G401 (cell line): ENCODE measurements at regions not wholly inside any gene's neighbourhood (a gene's known extent, or its start where the extent isn't known, plus 50 kb on each side); places are given as distances from the start of the nearest gene placed in this dataset.

ENCODE experiments used
- DNase-seq: peaks from one replicate; pipeline ENCODE4 v3.0.0-alpha.2; 2015; ENCODE audit warnings: low spot score
- in situ Hi-C: cut with HindIII; loops from 2 replicates; pipeline ENCODE4 v1.10.0; 2016; ENCODE audit warnings: low sequenced_read_pairs, mixed read lengths

DNA sequence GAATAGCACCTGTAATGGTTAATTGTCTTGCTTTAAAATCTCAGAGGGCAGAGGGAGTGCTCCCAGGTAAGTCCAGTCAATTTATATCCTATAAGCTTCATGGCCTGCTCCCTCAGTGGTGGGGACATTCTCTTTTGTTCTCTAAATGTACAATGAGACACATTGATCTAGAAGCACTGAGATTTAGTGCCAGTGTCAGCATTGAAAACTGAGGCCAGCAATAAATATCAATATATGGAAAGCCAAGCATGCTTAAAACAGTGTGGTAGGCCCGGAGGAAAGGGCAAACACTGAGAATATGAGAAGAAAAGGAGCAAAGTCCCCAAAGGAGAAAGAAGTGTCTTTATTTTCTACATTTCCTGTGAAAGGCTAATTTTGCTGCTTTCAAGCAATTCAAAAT is 68.4 kb upstream of the CCN2 start:
- in situ Hi-C loops = no loop called here
- DNase-seq = no peak

DNA sequence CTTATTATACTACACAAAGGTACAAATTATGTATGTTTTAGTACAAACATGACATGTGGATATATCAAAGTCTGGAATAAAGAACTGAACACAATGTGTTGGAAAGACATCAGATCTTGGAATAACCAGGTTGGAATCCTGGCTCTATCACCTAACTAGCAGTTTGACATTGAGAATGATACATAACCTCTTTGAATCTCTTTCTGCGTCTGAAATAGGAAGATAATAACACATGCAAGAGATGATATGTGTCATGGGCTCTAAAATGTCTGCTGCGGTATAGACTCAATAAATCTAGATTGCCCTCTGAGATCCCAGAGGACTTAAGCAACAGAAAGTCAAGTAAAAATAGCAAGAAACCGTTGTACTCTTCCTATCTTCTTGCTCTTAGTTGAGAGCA is 66.8 kb upstream of the CCN2 start:
- no peak for DNase-seq
- in situ Hi-C loops = no loop called here

DNA sequence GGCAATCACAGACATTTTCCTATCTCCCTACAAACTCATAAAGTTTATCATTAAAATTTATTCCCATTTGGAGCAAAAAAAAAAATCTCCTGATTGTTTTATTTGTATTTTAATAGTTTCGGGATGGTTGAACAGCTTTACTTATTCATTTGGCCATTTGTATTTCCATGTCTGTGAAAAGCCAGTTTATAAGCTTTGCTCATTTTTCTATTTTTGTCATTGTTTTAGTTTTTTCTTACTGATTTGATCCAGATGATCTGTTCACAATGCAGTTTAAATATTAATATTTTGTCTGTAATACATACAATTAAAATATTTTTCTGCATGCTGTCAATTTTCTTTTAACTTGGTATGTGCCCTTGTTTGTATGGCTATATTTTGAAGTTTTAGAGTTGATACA is 65.2 kb upstream of the CCN2 start:
- DNase-seq = no peak
- in situ Hi-C loops = no loop called here

DNA sequence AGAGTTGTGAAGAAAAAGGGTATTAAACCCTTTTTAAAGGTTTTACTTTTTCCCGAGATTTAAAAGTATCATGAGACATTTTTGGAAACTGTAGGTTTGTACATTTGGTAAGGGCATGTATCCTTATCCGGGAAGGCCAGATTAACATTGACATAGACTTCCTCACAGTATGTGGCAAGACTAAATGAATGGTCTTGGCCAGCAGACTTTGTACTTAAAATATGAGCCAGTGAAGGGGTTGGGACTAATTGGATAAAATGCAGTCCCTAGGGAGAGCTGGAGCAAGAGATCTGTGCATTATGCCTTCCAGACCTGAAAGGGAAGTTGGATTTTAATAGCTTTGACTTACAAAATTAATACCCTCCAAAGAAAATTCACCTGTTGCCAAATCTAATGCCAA is 60.4 kb upstream of the CCN2 start:
- in situ Hi-C loops = no loop called here
- no peak for DNase-seq

DNA sequence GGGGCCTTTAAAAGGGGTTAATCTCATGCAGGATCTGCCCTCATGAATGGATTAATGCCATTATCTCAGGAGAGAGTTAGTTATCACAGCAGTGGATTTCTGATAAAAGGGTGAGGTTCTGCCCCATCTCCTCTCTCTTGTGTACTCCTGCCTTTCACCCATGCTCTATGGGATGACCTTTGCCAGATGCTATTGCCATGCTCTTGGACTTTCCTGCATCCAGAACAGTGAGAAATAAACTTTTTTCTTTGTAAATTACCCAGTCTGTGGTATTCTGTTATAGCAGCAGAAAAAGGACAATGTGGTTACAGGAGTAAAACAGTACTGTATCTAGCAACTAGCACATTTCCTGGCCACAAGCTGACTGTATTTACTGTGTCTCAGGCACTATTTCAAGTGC is 58.0 kb upstream of the CCN2 start:
- no peak for DNase-seq
- in situ Hi-C loops = no loop called here

DNA sequence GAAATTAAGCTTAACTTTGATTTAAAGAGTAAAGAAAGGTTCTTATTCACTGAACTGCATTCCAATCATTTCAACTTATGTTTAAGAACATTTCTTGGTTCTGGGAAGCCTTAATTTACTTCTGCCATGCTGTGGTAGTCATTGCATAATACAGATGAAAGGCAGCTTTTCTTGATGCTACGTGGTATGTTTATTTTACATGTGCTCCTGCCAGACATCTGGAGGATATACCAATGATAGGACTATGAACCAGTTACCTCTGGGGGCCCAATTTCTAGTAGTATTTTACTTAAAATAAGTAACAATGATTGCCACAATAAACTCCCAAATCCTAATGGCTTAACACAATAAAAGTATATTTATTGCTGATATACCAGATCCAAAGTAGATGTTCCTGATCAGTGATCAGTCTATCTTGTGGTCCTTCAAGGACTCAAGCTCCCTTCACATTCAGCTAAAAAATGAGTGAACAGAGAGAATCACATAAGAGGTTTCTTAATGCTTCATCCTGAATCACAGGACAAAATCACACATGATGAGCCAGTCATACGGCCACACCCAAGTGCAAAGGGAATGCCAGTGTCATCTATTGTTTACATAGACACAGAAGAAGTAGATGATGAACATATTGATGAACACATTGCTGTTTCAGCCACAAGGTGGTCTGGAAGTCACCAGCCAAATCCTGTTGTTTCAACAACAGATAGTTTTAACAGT is 56.5 kb upstream of the CCN2 start:
- no peak for DNase-seq
- in situ Hi-C loops = no loop called here

DNA sequence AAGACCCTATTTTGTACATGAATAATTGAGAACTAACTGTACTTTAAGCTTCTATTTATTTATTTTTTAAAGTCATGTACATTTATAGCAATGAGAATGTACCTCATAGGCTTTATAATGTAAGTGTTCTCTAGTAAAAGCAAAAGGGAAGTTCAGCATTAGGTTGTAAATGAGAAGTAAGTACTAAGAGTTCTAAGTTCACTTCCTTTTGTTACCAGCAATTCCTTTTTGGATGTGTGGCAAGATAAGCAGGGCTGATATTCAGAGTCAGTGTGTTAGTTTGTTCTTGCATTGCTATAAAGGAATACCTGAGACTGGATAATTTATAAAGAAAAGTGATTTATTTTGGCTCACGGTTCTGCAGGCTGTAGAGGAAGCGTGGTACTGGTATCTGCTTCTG is 54.0 kb upstream of the CCN2 start:
- in situ Hi-C loops = no loop called here
- DNase-seq = no peak

DNA sequence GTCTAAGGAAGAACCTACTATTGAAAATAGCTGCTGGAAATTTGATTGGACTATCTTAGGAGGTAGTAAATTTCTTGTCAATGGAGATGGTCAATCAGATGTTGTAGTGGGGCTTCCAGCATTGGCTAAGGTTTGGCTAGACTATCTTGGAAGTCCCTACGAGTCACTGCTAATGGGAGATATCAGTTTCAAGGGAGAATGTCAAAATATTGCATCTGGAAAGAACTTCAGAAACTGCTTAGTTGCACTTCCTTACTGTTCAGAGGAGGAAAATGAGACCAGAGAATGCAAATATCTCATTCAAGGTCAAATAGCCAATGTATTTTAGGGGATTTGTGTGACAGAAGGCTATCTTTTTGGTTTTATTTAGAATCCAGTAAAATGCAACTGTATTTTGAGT is 53.5 kb upstream of the CCN2 start:
- DNase-seq = no peak

DNA sequence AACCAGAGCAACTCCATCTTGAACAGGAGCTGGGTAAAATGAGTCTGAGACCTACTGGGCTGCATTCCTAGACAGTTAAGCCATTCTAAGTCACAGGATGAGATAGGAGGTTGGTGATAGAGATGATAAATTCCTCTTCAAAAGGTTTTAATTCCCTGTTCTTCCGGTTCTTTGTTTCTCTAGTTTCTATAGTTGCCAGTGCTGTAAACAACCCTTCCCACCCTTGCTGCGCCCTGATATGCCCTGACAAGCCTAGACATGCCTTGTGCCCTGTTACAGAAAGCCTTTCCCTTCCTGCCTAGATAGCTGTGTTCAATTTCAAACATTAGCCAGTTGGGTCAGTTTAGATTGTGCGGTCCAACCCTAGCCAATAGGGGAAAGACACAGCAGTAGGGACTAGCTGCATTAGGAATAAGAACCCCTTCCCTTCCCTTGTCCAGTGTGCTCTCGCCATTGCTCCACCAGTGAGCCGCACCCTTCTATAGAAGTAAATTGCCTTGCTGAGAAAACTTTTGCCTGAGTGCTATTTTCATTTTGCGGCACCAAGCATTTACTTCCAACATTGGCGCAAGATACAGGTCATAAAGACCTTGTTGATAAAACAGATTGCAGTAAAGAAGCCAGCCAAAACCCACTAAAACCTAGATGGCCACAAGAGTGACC is 52.5 kb upstream of the CCN2 start:
- in situ Hi-C loops = no loop called here
- DNase-seq = no peak

More for the DNA sequence above, 53.5 kb upstream of the CCN2 start:
- in situ Hi-C loops = no loop called here
